ENCODE measurements at regions not wholly inside any gene's neighbourhood (a gene's known extent, or its start where the extent isn't known, plus 50 kb on each side); places are given as distances from the start of the nearest gene placed in this dataset.

DNA sequence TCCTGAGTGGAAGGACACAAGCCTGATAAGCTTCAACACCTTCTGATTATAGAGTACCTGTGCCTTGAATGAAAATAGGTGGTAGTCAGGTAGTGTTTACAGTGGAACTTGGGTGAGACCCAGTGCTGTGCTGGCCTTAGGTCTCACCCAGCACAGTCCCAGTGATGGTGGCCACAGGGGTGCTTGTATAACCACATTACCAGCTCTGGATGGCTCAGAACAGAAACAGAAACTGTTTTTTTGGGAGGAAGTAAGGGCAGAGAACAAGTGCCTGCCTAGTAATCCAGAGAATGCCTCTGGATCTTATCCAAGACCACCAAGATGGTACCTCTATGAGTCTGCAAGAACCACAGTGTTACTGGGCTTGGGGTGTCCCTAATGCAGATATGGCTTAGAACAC is 171.5 kb upstream of the DIPK2B start:
- Histone ChIP-seq H3K4me3 (ENCODE audit: insufficient read depth, low read depth, low read length) (no peak overlapping the region), H2BK20ac (ENCODE audit: low read depth, low read length) (no peak overlapping the region), H4K8ac (ENCODE audit: low read depth in 2 of 2, low read length in 2 of 2) (no peak overlapping the region), H2AFZ (replicated peaks; ENCODE audit: low read length, poor library complexity) (no peak overlapping the region), H2AK9ac (replicated peaks; ENCODE audit: low read depth, low read length, poor library complexity) (no peak overlapping the region), H4K20me1 (ENCODE audit: insufficient read depth, low read length) (no peaks in the 10 kb centered on the region), H3K18ac (ENCODE audit: low read depth, low read length) (no peak overlapping the region), H3K4me2 (ENCODE audit: low read depth, low read length) (no peak overlapping the region), H2BK15ac (ENCODE audit: low read depth, low read length) (no peak overlapping the region), H3K27ac (ENCODE audit: insufficient read depth, low read length) (no peak overlapping the region), H3K27me3 (ENCODE audit: control insufficient read depth, insufficient read depth, low read length) (peaks cover 2% of the 10 kb centered on the region; the same call in 1 of the 2 replicates), H3K9me1 (ENCODE audit: insufficient read depth, low read length) (no peaks in the 10 kb centered on the region), H4K91ac (ENCODE audit: insufficient read depth, low read depth, low read length) (no peak overlapping the region), H3K79me1 (ENCODE audit: low read depth in 1 of 2, low read length in 2 of 2) (no peaks in the 10 kb centered on the region), H2AK5ac (ENCODE audit: low read depth, low read length) (no peak overlapping the region), H3K36me3 (ENCODE audit: control insufficient read depth, insufficient read depth, low read length) (no peaks in the 10 kb centered on the region), H3K23ac (ENCODE audit: low read depth, low read length) (no peak overlapping the region), H3K9me3 (ENCODE audit: control insufficient read depth, insufficient read depth, low read length) (peaks cover 9% of the 10 kb centered on the region), H2BK120ac (ENCODE audit: low read depth, low read length) (no peak overlapping the region), H3K4me1 (ENCODE audit: control insufficient read depth, insufficient read depth, low read length) (no peaks in the 10 kb centered on the region), H3K4ac (ENCODE audit: low read depth, low read length) (no peak overlapping the region), H3K9ac (ENCODE audit: low read depth, low read length) (no peak overlapping the region), H3K56ac (ENCODE audit: extremely low read depth, insufficient read depth, low read length) (no peak overlapping the region), H3K14ac (replicated peaks; ENCODE audit: low read depth, low read length) (no peak overlapping the region), H4K5ac (ENCODE audit: low read depth, low read length) (no peak overlapping the region), H2BK5ac (ENCODE audit: low read depth, low read length, poor library complexity, severe bottlenecking) (no peak overlapping the region)
- ChIA-PET CTCF (no interaction called here), POLR2A (ENCODE audit: unreplicated experiment) (no interaction called here)
- dilution Hi-C loops (cut with HindIII; ENCODE audit: low sequenced_read_pairs, unreplicated experiment) (no loop called here), intact Hi-C loops (cut with micrococcal nuclease) (no loop called here), in situ Hi-C loops (cut with MboI; ENCODE audit: low sequenced_read_pairs) (no loop called here)
- BruUV-seq (replicated peaks), result no TSS peak
- DNase-seq (no peak), ATAC-seq (ENCODE audit: low read depth) (no peak)
- TF ChIP-seq POLR2A (IDR thresholded peaks at IDR 0.05; ENCODE audit: low read depth, low read length), result no peak
- no peak for TF ChIP-seq CHD1 (IDR thresholded peaks at IDR 0.05; ENCODE audit: low read depth, low read length)
- TF ChIP-seq MAFK (IDR thresholded peaks at IDR 0.05; ENCODE audit: low read depth, low read length), result no peak
- TF ChIP-seq FOS (IDR thresholded peaks at IDR 0.05; ENCODE audit: low read depth, low read length), result no peak
- TF ChIP-seq SMC3 (IDR thresholded peaks at IDR 0.05; ENCODE audit: low read depth, low read length), result no peak
- no peak for TF ChIP-seq RCOR1 (IDR thresholded peaks at IDR 0.05; ENCODE audit: insufficient replicate concordance, low read length)
- TF ChIP-seq RAD21 (IDR thresholded peaks at IDR 0.05; ENCODE audit: low read length), result no peak

Data from IMR-90 (cell line).